GM19328 (cell line): ENCODE measurements at regions not wholly inside any gene's neighbourhood (a gene's known extent, or its start where the extent isn't known, plus 50 kb on each side); places are given as distances from the start of the nearest gene placed in this dataset.
"Not testable (repeated sequence)": the region's sequence is repeated elsewhere in the genome, so short reads cannot be mapped to it uniquely, and the experiment has no call there.

Experiments used
- ATAC-seq: cut with Tn5 transposase; IDR thresholded peaks from one replicate; pipeline ENCODE4 v1.9.1; 2021; ENCODE audit warnings: mild to moderate bottlenecking, moderate library complexity; ENCODE audit not compliant: unreplicated experiment

GRCh38 chr15:100720406-100720967, 118.1 kb downstream of the ASB7 start:
- ATAC-seq, result no peak

GRCh38 chr15:100721758-100722550, 119.6 kb downstream of the ASB7 start:
- no peak for ATAC-seq

- ATAC-seq, result no peak
Measured at GRCh38 chr15:100722551-100723314, 120.3 kb downstream of the ASB7 start.

- no peak for ATAC-seq
Measured at GRCh38 chr15:100723315-100723801, 121.0 kb downstream of the ASB7 start.

GRCh38 chr15:100725121-100726069, 123.0 kb downstream of the ASB7 start:
- ATAC-seq, result no peak

GRCh38 chr15:100726070-100726420, 123.7 kb downstream of the ASB7 start:
- no peak for ATAC-seq

GRCh38 chr15:100726421-100727190, 124.2 kb downstream of the ASB7 start:
- ATAC-seq, result no peak

GRCh38 chr15:100727291-100727851, 125.0 kb downstream of the ASB7 start:
- ATAC-seq, result no peak

GRCh38 chr15:100728371-100729201, 126.2 kb downstream of the ASB7 start:
- no peak for ATAC-seq

- ATAC-seq, result no peak
Measured at GRCh38 chr15:100729461-100729860, 127.1 kb downstream of the ASB7 start.

- ATAC-seq, result no peak
Measured at GRCh38 chr15:100730129-100730528, 127.7 kb downstream of the ASB7 start.

- ATAC-seq, result no peak
Measured at GRCh38 chr15:100730655-100731266, 128.4 kb downstream of the ASB7 start.

GRCh38 chr15:100731267-100732152, 129.1 kb downstream of the ASB7 start:
- ATAC-seq, result no peak

- no peak for ATAC-seq
Measured at GRCh38 chr15:100732211-100733055, 130.0 kb downstream of the ASB7 start.

GRCh38 chr15:100733101-100733842, 130.9 kb downstream of the ASB7 start:
- ATAC-seq, result no peak

- ATAC-seq, result not testable (repeated sequence)
Measured at GRCh38 chr15:100733843-100734185, 131.4 kb downstream of the ASB7 start.
